CD4-positive, alpha-beta T cell treated with Interferon alpha-2 for 1 hour (primary cell): ENCODE measurements at regions not wholly inside any gene's neighbourhood (a gene's known extent, or its start where the extent isn't known, plus 50 kb on each side); places are given as distances from the start of the nearest gene placed in this dataset.

ENCODE experiments used
- DNase-seq, 2 donors: peaks; one replicate each; pipeline ENCODE4 v3.0.0-alpha.2; 2020 to 2022

DNA sequence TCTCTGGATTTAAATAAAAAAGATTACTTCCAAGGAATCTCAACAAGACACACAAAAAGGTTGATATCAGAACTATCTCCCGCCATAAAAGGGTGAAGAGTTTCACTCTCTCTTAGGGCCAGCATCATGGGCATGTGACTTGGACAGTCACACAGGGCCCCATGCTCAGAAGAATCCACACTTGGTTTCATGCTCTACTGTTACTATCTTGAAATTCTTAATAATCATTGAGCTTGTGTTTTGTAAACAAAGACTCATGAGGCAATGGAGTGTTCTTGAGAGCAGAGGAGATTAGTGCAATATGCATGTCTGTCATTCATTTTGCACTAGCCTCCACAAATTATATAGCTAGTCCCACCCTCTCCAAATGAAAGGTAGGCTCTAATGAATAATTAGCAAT, 58.4 kb downstream of the HMHB1 start:
- no peak for DNase-seq

DNA sequence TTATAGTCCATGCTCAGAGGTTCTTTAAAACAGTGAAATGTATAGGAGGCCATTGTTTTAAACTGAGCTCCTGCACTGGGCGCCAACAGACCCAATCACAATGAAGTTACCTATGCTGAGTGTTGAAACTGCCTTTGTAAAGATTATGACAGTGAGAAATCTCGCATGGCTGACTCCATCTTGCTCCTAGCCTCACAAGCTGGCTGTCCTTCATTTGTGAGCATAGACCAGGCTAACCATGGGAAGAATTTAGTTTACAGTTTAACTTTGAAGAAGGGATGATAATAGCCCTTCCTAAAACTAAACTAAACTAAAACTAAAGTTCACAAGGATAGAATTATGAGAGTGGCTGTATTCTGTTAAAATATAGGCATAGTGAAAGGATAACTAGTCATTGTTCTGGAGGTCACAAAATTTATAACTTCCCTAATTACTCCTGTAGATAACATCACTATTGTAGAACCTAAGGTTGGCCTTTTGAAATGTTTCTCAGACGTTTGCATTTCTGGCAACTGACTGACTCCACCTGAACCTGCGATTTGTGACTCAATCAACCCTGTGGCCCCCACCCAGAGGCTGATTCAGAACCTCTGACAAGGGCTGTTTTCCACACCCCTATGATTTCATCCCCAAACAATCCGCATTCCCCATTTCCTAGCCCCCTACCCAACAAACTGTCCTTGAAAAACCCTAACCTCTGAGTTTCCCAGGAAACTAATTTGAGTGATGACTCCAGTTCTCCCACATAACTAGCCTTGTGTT, 59.1 kb downstream of the HMHB1 start:
- DNase-seq = no peak

DNA sequence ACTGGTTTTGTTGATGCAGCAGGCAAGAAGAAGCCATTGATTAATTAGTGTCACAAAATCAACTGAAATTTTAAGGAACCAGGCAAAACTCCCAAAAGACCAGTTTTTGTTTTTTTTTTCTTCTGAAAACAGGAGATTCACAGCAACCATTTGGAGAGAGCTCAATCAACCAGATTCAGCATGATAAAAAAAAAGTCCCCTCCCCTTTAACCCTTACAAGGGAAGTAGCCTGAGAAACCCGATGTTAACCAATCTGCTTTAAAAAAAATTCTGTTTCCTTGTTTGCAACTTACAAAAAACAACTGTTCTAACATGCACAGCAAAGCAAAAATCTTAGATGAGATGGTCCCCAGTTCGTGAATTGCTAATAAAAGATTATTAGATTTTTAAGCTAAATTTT, 59.7 kb downstream of the HMHB1 start:
- DNase-seq = no peak

DNA sequence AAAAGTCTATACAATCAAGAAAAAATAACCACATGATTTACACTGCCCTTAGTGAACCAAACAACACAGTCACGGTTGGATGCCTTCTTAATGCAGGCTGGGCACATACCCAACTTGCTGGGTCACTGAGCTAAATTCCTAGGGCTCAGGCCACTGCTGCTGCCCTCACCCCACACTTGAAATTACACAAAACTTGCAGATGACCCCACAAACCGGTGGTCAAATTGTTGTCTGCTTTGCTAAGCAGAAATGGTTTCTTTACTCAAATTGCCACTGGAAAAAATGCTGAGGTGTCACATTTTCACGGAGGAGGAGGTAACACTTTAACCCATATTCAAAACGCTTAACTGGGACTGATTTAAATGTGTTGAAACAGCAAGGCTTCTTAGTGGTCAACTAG, 62.4 kb downstream of the HMHB1 start:
- DNase-seq = no peak

DNA sequence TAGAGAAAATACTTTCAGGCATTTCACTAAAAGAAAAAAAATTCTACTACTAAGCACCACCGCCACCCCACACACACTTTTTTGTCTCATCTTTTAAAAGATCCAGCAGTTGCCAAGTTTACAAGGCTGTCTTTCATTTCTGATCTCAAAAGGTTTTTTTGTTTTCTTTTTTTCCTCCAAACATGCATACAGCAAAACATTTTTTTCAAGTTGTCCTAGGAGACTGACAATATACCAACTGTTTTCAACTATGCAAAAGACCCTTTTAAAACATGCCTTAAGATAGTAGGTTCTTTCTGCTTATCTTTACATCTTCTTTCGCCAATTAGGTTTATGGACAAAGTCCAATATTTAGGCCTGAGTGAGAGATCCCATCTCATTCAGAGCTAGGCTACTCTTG, 65.2 kb downstream of the HMHB1 start:
- no peak for DNase-seq

DNA sequence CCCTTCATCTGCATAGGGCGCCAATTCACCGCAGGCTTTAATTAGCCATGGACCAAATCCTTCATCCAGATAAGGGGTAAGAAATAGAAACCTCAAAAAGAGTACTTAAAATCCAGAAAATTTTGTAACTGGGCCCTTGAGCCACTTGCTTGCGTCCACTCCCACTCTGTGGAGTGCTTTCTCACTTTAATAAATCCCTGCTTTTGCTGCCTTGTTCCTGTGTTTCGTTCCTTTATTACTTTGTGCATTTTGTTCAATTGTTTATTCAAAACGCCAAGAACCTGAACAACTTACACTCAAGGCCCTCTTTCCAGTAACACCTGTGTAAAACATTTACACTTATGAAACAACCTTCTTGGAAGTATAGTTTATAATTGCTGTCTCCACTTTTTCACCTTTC, 66.5 kb downstream of the HMHB1 start:
- DNase-seq = no peak

DNA sequence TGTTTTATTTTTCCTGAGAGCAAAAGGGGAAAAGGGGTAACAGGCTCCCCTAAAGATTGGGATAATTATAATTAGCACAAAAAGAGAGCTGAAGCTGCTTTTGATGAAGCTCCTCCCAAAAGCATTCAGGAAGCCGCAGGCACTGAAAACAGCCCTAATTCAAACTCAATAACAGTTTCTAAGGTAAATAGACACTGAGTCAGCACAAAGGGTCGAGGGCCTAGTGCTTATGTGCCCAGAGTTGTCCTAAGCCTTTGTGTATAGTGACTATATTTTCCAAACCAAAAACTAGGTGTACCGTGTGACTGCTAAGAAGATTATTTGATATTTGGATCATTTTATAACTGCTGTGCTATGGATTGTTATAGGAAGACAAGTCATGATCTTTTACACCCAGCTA, 67.7 kb downstream of the HMHB1 start:
- no peak for DNase-seq

DNA sequence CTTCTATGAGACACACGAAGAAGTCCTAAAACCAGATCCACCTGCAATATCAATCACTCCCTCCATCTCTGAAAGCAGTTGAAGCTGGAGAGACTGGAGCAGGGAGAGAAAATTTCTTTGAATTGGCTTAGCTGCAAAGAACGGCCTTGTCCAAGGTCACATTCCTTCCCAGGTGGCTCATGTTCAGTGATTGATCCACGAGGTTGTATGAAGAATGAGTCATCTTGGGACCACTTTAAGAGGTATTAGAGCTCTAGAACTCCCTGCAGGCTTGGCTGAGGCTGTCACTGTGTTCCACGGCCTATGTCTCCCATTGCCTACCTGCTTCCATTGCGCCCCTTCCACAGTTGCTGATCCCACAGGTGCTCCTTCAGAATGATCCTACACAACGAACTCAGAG, 68.2 kb downstream of the HMHB1 start:
- DNase-seq = no peak

DNA sequence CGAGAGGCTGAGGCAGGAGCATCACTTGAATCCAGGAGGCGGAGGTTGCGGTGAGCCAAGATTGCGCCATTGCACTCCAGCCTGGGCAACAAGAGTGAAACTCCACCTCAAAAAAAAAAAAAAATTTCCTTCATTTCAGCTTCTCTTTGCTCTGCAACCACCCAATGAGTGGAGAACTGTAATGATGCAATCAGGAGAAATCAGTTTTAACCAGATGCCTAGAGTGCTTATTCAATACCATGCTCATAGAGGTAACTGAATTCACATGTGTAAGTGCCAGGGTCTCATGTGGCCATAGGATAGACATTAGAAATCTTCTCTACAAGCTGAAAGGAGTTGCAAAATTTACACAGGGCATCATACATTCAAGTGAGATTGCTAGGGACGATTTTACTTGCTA, 70.6 kb downstream of the HMHB1 start:
- DNase-seq = no peak

DNA sequence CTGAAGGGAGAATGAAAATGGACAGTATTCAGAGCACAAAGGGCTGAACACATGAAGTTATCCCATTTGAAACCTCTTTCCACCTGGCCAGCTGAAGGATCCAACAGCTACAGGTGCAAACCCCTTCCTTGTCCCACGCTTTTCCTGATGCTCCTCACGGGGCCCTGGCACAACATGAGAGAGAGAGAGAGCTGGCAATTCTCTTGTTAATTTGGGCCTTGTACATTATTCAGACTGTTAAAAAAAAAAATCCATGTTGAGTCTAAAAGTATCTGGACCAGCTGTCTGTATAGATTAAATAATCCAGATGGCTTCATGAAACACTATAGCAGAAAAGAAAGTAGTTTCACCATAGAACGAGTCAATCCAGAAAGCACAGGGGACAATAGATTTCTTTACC, 74.1 kb downstream of the HMHB1 start:
- no peak for DNase-seq

DNA sequence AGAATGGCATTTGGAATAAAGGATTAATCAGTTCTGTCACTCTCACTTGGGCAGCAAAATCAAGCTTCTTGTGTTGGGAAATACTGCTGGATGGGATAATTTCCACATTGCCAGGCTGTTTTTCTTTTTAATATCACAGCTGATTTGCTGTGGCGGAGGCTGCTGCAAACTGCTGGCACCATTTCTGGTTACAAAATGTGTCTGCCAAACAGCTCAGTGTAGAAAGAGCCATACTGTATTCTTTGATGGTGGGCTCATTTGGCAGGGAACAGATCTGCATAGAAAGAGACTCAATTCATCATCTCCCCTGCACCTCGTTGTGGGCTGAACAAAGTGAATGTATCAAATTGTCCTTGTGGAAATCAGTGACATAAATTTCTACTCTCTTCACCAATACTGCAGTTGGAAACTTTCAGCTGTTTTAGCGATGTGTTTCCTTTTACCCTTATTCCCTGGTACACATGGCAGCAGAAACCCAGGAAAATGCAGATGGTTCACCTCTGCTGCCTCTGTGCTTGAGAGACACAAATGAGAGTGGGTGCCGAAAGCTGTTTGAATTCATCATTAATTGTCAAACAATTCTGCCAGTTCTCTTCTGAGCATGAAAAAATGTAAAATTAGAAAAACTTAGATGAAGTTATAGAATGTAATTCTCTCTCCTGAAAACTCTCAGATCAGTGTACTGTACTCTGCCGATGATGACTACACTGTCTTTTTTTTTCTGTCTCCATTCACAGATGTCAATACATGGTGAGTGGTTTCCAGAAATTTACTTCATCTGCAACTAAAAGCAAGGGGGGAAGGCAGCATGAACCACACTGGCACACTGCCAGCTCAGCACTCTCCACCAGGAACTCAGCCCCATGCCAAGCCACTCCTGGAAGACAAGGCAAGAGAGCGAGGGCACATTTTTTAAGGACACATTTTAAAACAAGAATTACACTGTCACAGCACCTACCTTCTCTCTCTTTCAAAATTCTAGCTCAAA, 75.0 kb downstream of the HMHB1 start:
- DNase-seq = no peak

DNA sequence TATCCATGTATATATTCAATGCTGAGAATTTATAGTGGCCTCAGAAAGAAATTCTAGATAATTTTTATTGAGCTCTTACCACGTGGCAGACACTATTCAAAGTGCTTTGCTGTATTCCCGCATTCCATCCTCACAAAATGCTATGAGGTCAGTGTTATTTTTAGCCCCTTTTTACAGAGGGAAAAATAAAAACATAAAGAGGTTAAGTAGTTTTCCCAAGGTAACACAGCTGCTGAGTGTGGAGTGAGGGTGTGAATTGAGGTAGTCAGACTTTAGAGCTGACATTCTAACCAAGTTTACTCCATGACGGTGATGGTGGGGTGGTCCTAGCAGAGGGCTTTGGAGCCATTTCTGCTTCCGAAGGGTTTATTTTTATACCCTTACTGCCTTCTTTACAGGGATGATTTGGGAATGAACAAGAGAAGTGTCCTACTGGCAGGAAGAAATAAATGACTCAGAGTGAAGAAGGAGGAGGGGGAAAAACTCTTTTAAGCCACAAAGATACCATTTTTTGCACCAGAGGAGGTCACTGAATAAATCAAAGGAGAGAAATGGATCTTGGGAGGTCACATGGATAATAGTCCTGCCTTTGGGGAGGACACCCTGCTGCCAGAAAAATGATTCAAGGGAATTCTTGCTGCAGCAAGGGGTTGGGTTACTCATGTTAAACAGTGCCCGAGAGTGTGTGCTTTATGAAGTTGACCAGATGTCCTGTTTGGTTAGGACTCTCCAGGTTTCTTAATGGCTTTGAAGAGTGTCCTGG, 76.1 kb downstream of the HMHB1 start:
- no peak for DNase-seq

DNA sequence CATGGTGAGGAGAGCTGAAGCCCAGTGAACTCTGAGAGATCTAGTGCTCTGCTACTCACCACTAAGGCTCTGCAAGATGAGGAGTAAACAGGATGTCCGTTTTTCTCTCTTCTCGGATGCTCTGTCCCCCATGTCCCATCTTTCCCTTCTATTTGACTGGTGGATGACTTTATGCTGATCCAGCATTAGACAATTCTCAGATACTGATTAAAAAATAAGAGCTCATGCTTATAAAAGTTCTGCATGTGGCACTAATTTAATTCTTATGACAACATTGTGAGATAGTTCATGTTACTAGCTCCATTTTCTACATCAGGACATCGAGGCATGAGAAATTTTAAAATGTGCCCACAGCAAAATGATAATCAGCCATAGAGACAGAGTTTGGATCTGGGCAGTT, 77.0 kb downstream of the HMHB1 start:
- no peak for DNase-seq

DNA sequence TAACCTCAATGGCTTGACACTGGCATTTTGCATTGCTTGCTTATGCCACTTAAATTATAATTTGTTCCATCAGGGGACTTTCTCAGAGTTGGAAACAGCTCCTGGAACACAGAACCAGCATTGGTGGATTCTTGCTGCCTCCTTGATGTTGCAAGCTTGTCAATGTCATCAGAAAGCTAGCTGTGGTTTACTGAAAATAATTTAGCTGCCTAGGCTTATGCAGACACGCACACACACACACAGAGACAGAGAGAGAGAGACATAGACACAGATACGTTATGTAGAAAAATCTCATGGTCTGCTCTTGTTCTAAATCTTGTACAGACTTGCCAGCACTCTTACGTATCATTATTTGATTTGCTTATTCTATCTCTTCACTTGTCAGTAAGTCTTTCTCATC, 78.0 kb downstream of the HMHB1 start:
- DNase-seq = no peak

DNA sequence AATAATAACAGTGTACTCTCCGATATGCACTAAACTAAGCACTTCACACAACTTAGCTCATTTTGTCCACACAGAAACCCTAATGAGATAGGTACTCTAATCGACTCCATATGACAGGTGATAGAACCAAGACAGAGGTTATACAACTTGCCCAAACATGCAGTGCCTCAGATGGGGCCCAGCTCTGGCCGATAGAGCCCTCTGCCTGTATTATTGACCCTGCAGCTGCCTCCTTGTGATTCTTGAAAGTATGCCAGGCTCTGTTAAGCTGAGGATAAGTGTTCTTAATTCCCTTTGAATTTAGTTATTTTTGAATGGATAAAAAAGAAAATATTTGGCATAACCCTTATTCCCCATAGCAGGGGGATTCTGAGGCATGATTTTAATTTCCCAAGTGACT, 78.5 kb downstream of the HMHB1 start:
- no peak for DNase-seq

DNA sequence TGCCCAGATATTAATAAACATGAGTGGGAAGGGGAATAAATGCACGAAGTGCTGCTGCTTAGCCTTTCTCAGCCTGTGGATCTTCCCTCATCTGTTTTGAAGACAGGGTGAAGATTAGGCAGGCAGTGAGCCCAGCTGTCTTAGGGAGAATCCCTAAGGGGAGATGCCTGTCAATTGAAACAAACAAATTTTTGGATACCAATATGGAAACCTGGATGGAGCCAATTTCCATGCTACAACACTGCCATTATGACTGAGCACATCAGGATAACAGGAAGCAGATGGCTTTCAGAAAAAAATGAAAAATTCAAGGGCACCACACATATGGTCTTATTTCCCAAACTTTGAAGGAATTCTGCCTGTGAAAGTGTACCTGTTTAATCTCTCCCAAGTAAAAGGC, 80.3 kb downstream of the HMHB1 start:
- no peak for DNase-seq

DNA sequence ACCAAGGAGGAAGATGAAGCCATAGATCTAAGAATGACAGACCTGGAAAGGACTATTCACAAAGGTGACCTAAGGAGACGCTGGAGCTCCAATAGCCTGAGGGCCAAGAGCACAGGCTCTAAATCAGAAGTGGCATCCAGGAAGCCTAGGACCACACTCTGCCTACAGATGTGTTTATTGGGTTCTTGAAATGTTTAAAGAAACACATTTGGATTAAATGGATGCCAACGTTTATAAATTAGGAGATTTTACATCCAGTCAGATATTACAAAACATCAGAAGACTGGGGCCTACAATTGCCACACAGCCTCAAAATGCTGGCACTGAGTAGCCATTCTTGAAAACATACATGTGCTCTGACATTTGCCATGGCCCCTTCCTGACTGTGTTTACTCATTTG, 80.9 kb downstream of the HMHB1 start:
- DNase-seq = no peak

DNA sequence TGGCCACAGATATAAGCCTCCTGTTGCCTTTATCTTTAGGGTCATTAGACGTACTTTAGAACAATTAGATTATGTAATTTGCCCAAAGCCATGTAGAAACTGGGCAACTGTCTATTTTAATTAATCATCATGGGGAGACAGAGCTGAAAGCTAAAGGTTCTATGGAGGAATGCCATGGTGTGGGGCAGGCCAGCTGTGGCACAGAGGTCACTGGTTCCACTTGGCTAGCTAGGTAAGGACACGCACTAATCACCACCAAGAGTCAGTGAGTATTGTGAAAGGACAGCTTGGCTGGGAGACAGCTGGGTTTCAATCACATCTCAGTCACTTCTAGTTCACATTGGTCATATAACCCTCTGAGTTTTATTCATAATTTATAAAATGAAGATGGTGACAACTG, 81.7 kb downstream of the HMHB1 start:
- no peak for DNase-seq

DNA sequence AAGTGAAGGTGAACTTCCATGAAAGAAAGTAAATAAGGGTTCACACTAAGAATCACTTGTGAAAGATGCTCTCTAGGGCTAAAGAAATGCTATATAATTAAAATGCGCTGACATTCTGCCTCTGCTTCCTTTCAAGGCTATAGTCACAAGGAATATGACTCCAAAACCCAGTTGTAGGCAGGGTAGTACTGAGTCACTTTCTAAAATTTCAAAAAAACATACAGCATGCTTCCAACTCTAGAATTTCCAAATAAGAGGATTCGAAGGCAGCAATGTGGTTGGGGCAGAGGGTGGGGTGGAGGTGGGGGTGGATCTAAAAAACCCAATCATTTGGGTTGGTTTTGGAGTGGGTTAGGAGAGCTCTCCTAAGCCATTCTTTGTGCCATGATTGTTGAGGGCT, 84.6 kb downstream of the HMHB1 start:
- no peak for DNase-seq

DNA sequence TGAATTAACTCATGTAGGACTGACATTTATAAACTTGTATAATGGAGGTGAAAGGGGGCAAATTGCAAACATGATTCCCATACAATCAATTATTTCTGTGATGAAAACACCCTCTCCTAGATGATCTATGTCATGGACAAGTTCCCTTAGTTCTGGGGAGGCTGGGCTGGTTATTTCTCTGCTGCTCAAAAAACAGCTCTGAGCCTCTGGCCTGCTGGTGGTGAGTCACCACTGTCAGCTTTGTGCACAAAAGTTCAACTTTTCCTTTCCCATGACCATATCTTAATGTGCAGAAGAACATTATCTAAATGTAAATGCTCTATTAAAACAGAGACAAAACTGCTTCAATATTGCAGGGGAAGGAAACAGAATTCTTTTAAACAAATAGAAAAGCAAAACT, 85.0 kb downstream of the HMHB1 start:
- DNase-seq = no peak

DNA sequence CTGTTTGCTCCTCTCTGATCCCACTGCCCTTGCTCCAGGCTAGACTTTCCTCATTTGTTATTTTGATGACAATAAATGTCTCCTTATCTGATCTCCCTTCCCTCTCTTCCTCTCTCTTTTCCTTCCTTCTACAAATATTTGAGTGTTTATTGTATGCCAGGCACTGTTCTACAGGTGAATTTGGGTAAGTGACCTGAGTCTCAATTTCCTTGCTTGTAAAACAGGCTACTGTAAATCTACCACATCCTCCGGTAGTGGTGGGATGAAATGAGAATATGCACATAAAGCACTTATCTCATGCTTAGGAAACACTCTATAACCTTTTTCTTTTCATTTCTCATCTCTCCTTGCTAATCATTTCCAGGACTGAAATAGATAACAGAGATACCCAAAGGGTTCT, 86.4 kb downstream of the HMHB1 start:
- peak in 1 of 2 donors; percentile 3 for DNase-seq

DNA sequence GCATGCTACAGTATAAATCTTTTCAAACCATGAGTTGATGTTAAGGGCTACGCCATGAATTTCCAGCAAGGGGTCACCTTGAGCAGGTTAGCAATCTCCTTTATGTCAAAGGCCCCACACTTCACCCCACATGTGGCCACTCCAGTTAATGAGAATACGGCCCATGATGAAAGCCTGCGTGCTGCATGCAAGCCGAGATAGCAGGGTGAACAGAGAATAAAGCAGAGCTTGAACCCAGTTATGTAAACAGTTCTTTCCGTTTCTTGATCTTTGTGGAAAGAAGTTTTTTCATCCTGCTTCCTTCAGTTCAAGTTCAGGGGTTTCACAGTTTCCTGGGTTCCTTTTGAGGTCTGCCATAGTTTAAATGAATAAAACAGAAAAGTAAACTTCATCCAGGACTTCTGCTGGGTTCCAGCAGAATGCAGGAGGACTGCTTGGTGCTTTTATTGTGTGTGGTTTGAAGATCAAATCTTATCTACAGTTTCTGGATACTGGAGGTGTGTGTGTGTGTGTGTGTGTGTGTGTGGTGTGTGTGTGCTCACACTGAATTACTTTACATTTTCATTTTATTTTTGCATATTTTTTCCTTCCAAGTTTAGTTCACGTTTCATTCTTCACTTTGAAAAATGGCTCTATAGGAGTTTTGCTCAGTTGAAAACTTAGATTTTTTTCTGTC, 87.1 kb downstream of the HMHB1 start:
- DNase-seq = peak in 1 of 2 donors; percentile 3

DNA sequence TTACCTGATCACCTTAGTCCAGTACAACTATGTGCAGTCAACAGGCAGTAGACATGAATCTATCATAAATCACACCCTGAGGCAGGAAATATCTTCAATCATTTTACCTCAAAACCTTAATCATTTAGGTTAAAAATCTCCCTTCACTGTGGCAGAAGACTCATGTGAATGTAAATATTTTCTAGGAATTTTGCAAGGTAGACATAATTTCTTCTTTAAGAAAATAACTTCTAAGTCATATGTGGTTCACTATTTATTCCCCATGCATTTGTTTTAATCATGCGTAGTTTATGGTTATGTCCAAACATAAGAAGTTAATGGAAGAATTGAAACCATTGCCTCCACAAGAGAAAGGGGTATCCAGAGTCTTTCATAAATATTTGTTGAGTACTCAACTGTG, 97.0 kb downstream of the HMHB1 start:
- DNase-seq = no peak
